HFFc6 (cell line): ENCODE measurements at regions not wholly inside any gene's neighbourhood (a gene's known extent, or its start where the extent isn't known, plus 50 kb on each side); places are given as distances from the start of the nearest gene placed in this dataset.
A peak's percentile ranks its signal among the peaks of the same experiment; 100 is the strongest.

Source experiments
- DNase-seq: peaks from one replicate; pipeline ENCODE4 v3.0.0-alpha.2; 2018
- H3K27ac Mint-ChIP-seq: 2 replicates; pipeline ENCODE4 v1.8.0; 2020; ENCODE audit warnings: mild to moderate bottlenecking, mixed read lengths
- H3K27me3 Mint-ChIP-seq: 2 replicates; pipeline ENCODE4 v1.8.0; 2021; ENCODE audit warnings: mild to moderate bottlenecking, moderate library complexity, mixed read lengths; ENCODE audit not compliant: insufficient read depth
- H3K36me3 Mint-ChIP-seq: 2 replicates; pipeline ENCODE4 v1.8.0; 2021; ENCODE audit warnings: low read depth, mixed read lengths
- H3K4me1 Mint-ChIP-seq: 2 replicates; pipeline ENCODE4 v1.8.0; 2020; ENCODE audit warnings: low read depth, mixed read lengths
- H3K4me3 Mint-ChIP-seq: 2 replicates; pipeline ENCODE4 v1.8.0; 2020; ENCODE audit warnings: mild to moderate bottlenecking, moderate library complexity, mixed read lengths
- H3K9me3 Mint-ChIP-seq: 2 replicates; pipeline ENCODE4 v1.8.0; 2020; ENCODE audit warnings: mild to moderate bottlenecking, mixed read lengths
- TF ChIP-seq, protein P1 (sequence below): fragments of 200-600 bp; sonication (generic); IDR thresholded peaks from 2 replicates; pipeline ENCODE4 v1.5.0; 2021; ENCODE audit warnings: antibody characterized with exemption, mild to moderate bottlenecking

DNA sequence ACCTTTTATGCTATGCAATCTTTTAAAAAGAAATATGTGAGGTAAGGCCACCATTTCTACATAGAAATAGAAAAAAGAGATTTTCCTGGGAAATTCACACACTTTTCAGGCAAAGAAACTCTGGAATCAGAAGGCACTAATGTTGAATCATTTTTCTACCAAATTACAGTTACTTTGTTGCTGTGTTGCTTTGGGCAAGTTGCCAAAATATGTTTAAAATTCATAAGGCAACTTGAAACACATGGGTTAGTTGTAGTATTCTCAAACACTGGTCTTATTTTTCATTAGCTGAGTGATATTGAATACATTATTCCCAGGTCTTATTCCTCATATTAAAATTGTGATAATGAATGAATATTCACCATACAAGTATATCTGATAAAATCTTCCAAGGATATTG is 195.0 kb upstream of the SLITRK1 start:
- H3K4me3 Mint-ChIP-seq = no peak overlapping the region

DNA sequence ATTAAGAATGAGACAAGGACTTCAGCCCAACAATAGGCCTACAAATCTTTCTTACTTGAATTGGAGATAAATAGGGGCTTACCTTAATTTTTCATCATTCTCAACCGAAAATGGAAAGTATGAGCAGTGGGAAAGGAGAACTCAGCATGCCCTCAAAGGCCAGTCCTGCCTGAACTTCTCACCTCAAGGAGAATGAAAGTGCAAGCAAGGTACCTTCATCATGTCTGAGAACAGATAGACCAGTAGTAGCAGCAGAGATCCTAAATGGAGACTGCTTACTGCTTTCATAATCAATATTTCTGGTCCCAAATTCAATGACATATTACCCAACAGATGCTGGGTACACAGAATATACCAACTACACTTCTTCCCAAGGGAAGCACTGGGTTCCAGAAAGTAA is 194.0 kb upstream of the SLITRK1 start:
- H3K36me3 Mint-ChIP-seq = no peaks in the 10 kb centered on the region
- H3K9me3 Mint-ChIP-seq = no peaks in the 10 kb centered on the region
- TF ChIP-seq, protein P1, sequence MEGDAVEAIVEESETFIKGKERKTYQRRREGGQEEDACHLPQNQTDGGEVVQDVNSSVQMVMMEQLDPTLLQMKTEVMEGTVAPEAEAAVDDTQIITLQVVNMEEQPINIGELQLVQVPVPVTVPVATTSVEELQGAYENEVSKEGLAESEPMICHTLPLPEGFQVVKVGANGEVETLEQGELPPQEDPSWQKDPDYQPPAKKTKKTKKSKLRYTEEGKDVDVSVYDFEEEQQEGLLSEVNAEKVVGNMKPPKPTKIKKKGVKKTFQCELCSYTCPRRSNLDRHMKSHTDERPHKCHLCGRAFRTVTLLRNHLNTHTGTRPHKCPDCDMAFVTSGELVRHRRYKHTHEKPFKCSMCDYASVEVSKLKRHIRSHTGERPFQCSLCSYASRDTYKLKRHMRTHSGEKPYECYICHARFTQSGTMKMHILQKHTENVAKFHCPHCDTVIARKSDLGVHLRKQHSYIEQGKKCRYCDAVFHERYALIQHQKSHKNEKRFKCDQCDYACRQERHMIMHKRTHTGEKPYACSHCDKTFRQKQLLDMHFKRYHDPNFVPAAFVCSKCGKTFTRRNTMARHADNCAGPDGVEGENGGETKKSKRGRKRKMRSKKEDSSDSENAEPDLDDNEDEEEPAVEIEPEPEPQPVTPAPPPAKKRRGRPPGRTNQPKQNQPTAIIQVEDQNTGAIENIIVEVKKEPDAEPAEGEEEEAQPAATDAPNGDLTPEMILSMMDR = no peak
- H3K27me3 Mint-ChIP-seq = no peaks in the 10 kb centered on the region; the same call in 1 of the 2 replicates
- H3K27ac Mint-ChIP-seq = no peak overlapping the region
- H3K4me1 Mint-ChIP-seq = peaks cover 24% of the 10 kb centered on the region
- no peak overlapping the region for H3K4me3 Mint-ChIP-seq
- no peak for DNase-seq

More for the DNA sequence above, 195.0 kb upstream of the SLITRK1 start:
- Mint-ChIP-seq H3K27me3 (no peaks in the 10 kb centered on the region; the same call in 1 of the 2 replicates), H3K9me3 (no peaks in the 10 kb centered on the region), H3K36me3 (no peaks in the 10 kb centered on the region), H3K27ac (no peak overlapping the region), H3K4me1 (peaks cover 31% of the 10 kb centered on the region)
- no peak for DNase-seq
- TF ChIP-seq, protein P1 = no peak

DNA sequence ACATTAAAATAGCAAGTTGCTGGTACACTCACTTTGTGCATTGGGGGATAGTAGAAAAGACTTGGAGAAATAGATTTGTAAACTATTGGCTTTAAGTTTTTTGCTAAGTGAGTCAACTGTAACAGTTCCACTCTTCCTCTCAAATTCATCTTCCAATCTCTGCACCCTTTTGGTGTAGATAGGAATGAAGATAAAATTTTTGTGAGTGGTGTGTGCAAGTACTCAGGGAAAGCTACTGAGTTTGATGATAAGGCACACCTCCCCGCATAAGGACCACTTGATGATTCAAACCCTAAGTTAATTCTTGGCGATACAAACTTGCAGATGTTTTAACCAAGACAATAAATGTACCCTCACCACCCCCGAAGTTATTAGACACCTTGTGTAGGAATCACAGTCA is 168.3 kb upstream of the SLITRK1 start:
- peaks cover 52% of the 10 kb centered on the region for H3K4me1 Mint-ChIP-seq
- TF ChIP-seq, protein P1 = no peak
- peaks cover 22% of the 10 kb centered on the region for H3K36me3 Mint-ChIP-seq
- peak overlapping the region; percentile 38 for H3K27ac Mint-ChIP-seq
- no peaks in the 10 kb centered on the region for H3K27me3 Mint-ChIP-seq
- H3K9me3 Mint-ChIP-seq = peaks cover 5% of the 10 kb centered on the region
- H3K4me3 Mint-ChIP-seq = peak overlapping the region; percentile 51
- DNase-seq = peak; percentile 93

DNA sequence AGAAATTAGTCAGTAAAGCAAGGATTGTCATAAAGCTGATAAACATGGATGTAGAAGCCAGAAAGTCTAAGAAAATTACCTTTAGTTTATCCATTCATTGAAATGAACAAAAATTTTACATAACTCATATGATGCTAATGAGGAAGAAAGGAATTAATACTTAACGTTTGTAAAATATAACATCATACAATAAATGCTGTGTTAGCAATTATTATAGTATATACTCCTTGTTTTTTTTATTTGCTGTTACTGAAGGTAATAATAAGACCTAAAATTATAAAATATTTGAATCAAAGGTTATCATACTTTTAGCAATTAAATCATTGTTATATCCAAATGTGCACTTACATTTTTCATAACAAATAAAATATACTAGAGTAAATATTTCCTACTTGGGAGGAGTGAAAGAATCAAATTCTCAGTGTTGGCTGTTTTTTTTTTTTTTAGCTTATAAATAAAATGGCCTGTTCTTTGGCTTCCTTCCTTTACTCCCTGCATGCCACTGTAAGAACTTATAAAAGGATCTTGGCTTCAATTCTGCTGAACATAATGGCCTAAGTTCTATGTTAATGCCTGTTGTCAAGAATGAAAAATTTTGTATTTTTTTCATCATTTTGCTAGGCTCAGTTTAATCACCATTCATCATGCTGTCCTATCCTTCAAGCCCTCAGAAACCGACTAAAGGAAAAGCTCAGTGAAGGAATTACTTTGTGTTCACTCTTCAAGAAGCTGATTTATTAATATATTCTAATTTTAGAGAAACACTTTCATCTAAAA is 167.4 kb upstream of the SLITRK1 start:
- Mint-ChIP-seq H3K4me1 (peaks cover 59% of the 10 kb centered on the region), H3K27ac (peak overlapping the region; percentile 81), H3K27me3 (no peaks in the 10 kb centered on the region), H3K4me3 (peak overlapping the region; percentile 31; the same call in 1 of the 2 replicates), H3K9me3 (peaks cover 1% of the 10 kb centered on the region), H3K36me3 (peaks cover 15% of the 10 kb centered on the region)
- no peak for DNase-seq
- TF ChIP-seq, protein P1 = no peak

DNA sequence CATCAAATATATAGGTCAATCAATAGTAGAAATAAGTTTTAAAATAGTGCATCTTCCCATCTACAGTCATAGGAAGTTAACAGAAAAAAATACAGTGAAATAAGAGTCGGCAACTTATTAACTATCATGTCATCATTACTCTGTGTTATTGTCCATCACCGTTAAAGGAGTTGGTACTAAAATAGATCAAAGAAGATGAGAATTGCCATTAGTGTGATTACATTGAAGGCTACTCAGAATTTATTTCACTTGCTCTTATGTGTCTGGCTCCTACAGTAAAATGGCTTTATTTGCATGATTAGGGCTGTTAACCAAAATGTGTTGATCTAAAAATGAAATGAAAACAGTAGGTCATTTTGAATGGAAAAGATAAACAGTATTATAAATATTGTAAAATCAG is 162.5 kb upstream of the SLITRK1 start:
- Mint-ChIP-seq H3K36me3 (peaks cover 11% of the 10 kb centered on the region), H3K27ac (no peak overlapping the region), H3K27me3 (no peaks in the 10 kb centered on the region), H3K4me3 (no peak overlapping the region), H3K9me3 (no peaks in the 10 kb centered on the region), H3K4me1 (peaks cover 77% of the 10 kb centered on the region)
- DNase-seq = no peak
- TF ChIP-seq, protein P1 = no peak
